Mammary epithelial cell (primary cell): ENCODE measurements at regions not wholly inside any gene's neighbourhood (a gene's known extent, or its start where the extent isn't known, plus 50 kb on each side); places are given as distances from the start of the nearest gene placed in this dataset.

Experiments used
- CTCF ChIP-seq, 2 donors: IDR thresholded peaks in 1 of 2; conservative IDR thresholded peaks in 1 of 2; 2 replicates each; pipeline ENCODE4 v1.5.1; 2011 to 2012; ENCODE audit warnings: inconsistent platforms in 2 of 2, low read length in 2 of 2, mild to moderate bottlenecking in 2 of 2, control low read depth in 1 of 2, low read depth in 1 of 2; ENCODE audit not compliant: insufficient read depth in 1 of 2; ENCODE audit errors: extremely low read depth in 1 of 2
- EZH2 ChIP-seq: IDR thresholded peaks from 2 replicates; pipeline ENCODE4 v1.6.1; 2012; ENCODE audit warnings: low read length, inconsistent platforms, borderline replicate concordance

GRCh38 chr12:42873401-42873800, 283.9 kb upstream of the PRICKLE1 start:
- TF ChIP-seq CTCF (conservative IDR thresholded peaks at IDR 0.05 in 1 of 2, IDR thresholded peaks at IDR 0.05 in 1 of 2; ENCODE audit: extremely low read depth in 1 of 2, insufficient read depth in 1 of 2, low read depth in 1 of 2, low read length in 2 of 2): no peak
- no peak for TF ChIP-seq EZH2
